ENCODE measurements at regions not wholly inside any gene's neighbourhood (a gene's known extent, or its start where the extent isn't known, plus 50 kb on each side); places are given as distances from the start of the nearest gene placed in this dataset.
A peak's percentile ranks its signal among the peaks of the same experiment; 100 is the strongest.

DNA sequence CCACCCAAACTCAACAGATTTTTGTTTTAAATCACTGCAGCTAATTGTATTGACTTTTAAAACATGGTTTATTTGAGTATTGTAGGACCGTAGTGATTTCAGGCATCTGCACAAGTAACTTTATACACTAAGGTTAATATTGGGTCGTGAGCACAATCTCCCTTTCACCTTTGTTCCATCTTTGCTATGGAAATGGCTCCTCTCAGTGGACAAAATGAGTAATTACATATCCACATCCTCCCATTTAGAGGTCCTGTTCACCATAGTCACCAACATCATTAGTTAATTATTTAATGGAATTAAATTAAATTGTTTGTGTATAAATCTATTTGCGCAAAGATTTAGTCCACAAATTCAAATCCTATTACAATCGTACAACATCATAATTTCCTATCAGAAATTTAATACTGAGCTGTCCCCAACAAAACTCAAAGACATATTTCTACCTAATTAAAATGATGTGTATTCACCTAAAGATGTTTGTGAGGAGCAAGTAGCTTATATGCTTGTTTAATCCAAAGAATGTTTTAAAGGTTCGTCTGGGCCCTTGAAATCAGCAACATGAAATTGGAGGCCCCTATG, 173.0 kb upstream of the DAPK1 start:
- peak; percentile 67 for DNase-seq (ENCODE audit: low read depth)

GRCh38 chr9:87327575-87328125, 170.0 kb upstream of the DAPK1 start:
- peak; percentile 67 for DNase-seq (ENCODE audit: low read depth)

- no peak for DNase-seq (ENCODE audit: low read depth)
These were observed 163.9 kb upstream of the DAPK1 start for GRCh38 chr9:87333802-87334201.

DNA sequence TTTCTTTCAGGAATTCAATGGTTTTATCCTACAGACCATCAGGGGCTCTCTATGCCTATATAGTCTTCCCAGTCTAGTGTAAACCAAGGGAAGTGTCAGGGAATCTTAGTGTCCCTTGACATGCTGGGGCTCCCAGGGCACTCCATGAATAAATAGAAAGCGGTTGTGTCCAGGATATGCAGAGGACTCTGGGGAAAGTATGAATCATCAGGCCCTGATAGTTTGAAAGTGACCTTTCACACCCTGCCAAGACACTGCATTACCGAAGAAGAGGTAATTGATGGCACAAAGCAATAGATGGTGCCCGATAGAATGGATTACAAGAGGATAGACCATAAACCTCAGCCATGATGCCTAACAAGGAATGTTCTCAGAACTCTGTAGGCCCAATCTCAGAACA, 163.3 kb upstream of the DAPK1 start:
- DNase-seq (ENCODE audit: low read depth) = no peak

DNA sequence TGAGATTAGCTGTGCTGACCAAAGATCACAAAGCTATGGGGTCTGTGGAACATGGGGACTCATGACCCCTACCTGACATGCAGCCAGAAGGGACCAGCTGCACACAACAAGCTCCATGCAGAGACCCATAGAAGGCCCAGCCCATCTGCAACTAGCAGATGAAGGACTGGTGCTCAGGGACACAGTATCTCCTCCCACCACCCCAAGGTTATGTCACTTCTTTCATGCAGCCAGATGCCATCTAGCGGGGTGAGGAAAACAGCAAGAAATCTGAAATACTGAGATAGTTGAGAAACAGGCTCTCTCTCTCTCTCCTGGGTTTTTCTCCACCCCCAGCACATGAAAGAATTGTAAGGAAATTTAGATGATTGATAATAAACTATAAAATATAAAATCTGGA, 161.3 kb upstream of the DAPK1 start:
- DNase-seq (ENCODE audit: low read depth) = peak; percentile 42

GRCh38 chr9:87336914-87337333, 160.7 kb upstream of the DAPK1 start:
- DNase-seq (ENCODE audit: low read depth) = peak; percentile 83

GRCh38 chr9:87337335-87338087, 160.2 kb upstream of the DAPK1 start:
- peak; percentile 50 for DNase-seq (ENCODE audit: low read depth)

DNA sequence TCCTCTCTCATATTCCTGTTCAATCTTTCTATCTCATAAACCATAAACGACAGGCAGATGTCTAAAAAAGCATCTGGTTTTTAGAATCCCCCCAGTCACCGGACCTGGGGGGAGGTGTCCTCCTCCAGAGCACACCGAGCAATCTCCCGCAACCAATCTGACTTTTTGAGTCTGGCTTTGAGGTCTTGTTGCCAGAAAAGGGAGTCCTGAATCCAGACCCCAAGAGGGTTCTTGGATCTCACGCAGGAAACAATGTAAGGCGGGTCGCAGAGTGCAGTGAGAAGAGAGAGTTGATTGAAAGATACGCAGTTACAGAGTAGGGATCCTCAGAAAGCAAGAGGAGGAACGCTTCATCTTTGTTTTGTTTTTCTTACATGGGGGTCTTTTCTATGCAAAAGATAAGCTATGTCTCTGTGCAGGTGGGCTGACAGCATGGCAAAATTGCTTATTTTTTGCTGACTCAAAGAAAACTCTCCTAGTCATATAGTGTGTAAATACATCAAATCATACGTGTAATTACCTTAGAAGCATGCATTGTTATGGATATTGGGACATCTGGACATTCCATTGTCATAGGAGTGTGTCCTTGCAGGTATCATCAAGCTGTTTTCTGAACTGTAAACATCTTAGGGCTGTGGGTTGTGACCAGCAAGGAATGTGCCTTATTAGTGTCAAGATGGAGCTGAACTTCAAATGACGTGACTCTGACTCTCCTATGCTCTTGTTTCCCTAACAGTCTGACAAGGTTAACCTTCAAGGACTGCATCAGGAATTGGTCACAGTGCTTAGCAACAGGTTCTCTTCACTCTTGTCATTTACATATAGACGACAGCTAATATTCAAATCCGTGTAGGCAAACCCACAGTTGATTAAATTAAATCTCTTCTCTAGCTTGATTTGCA, 159.3 kb upstream of the DAPK1 start:
- DNase-seq (ENCODE audit: low read depth) = no peak

- DNase-seq (ENCODE audit: low read depth) = no peak
These were observed 157.3 kb upstream of the DAPK1 start for GRCh38 chr9:87340391-87340790.

GRCh38 chr9:87342743-87343142, 154.9 kb upstream of the DAPK1 start:
- DNase-seq (ENCODE audit: low read depth) = no peak

DNA sequence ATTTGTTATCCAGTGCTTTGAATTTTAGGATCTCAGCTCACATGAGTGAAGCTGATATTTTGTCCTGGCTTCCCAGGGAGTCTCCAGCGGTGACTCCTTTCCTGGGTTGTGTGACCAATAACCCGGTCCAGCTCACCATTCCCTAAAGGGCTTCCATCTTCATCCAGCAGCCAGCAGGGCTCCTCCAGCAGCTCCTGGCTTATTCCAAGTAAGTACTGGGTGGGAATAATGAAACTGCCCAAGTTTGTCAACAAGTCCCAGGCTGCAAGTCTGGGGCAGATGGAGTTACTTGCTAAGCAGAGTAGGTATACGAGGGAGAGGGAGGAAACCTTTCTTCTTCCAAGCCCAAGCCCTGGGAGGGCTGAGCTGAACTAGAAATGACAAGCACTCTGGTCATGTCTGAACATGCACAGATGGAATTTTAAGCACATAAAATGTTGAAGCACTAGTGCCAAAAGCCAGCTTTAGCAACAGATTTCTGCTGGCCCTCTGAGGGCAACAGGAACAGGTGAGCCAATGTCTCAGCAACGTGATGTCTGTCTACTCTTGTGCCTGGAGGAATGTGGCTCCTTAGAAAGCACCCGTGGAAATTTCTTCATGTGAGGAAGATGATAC, 153.7 kb upstream of the DAPK1 start:
- DNase-seq (ENCODE audit: low read depth) = no peak

DNA sequence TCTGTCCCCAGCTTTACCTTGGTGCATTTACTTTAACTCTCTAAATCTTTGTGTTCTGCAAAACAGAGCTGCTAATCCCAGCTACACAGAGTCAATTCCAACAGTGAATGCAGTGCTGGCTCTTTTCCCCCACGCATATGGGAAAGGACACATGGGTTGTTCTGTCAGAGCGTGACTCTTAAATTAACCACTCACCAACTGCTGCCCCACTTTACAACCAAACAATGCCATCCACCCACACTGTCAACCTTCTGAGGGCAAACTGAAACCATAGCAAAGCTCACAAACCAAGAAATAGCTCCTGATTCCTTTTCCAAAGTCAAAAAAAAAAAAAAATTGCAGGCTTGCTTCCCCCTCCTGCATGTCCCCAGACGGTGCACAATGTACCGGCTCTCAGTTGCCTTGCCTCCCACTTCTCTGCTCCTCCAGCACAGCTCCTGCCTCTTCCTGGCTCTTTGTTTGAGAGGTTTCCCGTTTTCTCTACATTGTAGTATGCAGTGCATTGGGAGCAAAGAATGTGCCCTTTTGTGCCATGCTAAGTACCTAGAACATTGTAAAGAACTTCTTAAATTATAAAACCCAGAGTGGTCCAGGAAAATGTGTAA, 151.5 kb upstream of the DAPK1 start:
- DNase-seq (ENCODE audit: low read depth) = no peak

DNA sequence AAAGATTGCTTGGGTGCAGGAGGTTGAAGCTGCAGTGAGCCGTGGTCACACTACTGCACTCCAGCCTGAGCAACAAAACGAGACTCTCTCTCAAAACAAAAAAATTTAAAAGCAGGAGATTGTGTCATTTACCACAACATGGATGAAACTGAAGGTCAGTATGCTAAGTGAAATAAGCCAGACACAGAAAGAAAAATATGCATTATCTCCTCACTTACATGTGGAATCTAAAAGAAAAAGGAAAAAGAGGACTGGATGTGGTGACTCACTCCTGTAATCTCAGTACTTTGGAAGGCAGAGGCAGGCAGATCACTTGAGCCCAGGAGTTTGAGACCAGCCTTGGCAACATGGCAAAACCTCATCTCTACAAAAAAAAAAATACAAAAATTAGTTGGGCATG, 146.8 kb upstream of the DAPK1 start:
- peak; percentile 53 for DNase-seq (ENCODE audit: low read depth)

DNA sequence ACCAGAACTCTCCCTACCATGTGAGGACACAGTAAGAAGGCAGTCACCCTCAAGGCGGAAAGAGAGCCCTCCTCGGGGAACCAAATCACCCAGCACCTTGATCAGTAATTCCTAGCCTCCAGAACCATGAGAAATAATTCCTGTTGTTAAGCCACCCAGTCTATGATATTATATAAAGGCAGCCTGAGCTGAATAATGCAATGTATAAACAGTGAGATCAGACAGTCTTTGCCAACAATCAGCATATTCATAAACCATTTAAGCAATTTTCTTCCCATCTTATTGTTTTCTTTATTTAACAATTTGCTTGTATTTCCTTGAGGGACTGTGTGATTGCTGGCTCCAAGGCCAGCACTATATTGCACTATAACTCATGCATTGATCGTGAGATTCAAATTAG, 144.4 kb upstream of the DAPK1 start:
- no peak for DNase-seq (ENCODE audit: low read depth)

- DNase-seq (ENCODE audit: low read depth) = no peak
These were observed 143.5 kb upstream of the DAPK1 start for GRCh38 chr9:87354147-87354546.

GRCh38 chr9:87357600-87357999, 140.1 kb upstream of the DAPK1 start:
- no peak for DNase-seq (ENCODE audit: low read depth)

DNA sequence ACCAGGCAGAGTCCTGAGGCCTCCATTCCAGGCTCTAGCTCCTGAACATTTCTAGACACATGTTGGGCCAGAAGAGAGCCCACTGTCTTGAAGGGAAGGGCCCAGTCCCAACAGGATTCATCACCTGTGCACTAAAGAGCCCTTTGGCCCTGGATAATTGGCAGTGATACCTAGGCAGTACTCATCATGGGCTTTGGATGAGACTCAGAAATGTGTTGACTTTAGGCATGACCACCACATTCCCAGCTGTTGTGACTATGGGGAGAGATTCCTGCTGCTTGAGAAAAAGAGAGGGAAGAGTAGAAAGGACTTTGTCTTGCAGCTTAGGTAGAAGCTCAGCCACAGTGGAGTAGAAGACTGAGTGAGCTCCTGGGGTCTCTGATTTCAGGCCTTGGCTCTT, 138.4 kb upstream of the DAPK1 start:
- no peak for DNase-seq (ENCODE audit: low read depth)

DNA sequence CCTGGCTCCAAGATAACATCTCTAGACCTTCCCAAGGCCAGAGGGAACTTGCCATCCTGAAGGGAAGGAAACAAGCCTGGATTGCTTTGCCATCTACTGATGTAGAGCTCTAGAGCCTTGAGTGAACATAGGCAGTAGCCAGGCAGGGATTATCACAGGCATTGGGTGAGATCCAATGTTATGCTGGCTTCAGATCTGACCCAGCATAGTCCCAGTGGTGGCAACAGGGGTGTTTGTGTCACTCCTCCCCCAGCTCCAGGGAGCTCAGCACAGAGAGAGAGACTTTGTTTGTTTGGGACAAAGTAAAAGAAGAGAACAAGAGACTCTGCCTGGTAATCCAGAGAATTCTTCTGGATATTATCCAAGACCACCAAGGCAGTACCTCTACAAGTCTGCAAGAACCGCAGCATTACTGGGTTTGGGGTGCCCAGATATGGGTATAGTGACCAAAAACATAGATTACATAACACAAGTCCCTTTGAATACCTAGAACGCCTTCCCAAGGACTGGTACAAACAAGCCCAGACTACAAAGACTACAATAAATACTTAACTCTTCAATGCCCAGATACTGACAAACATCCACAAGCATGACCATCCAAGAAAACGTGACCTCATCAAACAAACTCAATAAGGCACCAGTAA, 137.6 kb upstream of the DAPK1 start:
- no peak for DNase-seq (ENCODE audit: low read depth)

DNA sequence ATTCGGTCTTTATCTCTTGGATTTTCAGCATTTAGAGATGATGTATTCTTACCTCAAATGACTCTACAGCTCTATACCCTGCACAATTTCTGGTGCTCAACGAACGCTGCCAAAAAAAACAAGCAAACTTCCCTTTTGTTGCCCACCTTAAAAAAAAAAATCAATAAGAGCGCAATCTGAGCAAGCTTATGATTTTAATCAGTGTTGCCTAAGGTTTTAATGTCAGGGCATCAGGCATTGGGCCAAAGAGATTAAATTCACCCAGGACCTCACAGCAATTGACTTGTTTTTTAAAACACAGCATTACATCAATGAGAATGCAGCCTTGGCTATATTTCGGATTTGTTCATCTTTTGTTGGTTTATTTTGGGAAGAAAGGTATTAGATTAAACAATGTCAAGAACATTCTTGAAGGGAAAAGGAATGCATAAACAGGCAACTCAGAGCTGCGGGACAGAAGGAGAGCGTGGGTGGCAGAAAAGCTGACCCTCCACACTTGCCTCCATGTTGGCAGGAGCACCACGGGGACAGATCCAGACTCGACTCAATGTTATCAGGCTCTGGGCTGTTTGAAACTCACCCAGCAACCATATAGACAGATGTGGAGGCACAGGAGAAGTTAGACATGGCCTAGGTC, 127.5 kb upstream of the DAPK1 start:
- no peak for DNase-seq (ENCODE audit: low read depth)

DNA sequence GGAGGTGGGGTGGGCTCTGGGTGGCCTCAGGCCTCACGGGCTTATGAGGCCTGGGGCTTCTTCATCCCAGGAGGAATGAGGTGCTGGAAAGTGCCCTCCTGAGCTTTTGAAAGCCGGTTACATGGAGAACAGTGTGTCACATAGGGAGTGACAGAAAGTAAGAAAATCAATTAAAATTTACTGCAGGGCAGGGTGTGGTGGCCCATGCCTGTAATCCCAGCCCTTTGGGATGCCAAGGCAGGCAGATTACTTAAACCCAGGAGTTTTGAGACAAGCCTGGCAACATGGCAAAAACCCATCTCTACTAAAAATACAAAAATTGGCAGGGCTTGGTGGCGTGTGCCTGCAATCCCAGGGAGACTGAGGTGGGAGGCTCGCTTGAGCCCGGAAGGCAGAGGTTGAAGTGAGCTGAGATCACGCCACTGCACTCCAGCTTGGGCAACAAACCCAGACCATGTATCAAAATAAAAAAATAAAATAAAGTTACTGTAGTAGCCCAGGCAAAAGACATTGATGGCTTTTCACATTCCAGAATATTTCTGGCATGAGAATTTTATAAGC, 125.8 kb upstream of the DAPK1 start:
- no peak for DNase-seq (ENCODE audit: low read depth)

Data from Daoy (cell line).